GM21526 (cell line): ENCODE measurements at regions not wholly inside any gene's neighbourhood (a gene's known extent, or its start where the extent isn't known, plus 50 kb on each side); places are given as distances from the start of the nearest gene placed in this dataset.

Experiments
- ATAC-seq: cut with Tn5 transposase; IDR thresholded peaks from one replicate; pipeline ENCODE4 v1.9.1; 2021; ENCODE audit warnings: moderate library complexity; ENCODE audit not compliant: unreplicated experiment, low FRiP score

DNA sequence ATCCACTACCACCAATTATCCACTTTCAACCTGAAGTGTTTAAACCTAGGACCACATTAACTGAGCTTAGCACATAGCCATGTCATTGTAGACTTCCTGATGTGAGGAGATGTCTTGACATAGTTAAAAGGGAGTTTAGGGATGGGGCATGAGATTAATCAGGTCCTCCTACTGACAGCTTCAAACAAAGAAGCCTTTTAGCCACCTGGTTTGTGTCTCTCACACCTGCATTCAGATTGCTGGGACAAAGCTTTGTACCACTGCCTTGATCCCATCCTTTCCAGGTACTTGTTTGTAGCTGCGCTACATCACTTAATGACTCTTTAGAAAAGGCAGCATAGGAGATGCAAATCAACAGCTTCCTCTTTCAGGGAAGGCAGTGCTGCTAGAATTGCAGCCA, 340.7 kb upstream of the DDHD1 start:
- no peak for ATAC-seq

DNA sequence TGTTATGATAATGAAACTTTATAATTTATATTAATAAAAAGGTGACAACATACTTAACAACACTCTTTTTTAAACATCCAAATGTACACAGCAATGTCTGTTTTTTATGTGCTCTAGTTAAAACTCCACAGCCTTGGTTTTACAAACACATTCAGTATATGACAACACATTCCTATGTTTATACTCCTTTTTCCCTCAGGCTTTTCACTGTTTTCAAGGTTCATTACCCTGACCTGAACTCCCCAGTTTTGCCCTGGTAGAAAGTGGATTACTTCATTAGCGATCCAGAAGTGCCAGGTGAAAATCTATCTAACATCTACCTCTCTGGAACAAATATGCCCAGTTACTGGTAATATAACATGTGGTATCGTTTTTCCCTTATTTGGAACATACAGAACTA, 340.2 kb upstream of the DDHD1 start:
- no peak for ATAC-seq

DNA sequence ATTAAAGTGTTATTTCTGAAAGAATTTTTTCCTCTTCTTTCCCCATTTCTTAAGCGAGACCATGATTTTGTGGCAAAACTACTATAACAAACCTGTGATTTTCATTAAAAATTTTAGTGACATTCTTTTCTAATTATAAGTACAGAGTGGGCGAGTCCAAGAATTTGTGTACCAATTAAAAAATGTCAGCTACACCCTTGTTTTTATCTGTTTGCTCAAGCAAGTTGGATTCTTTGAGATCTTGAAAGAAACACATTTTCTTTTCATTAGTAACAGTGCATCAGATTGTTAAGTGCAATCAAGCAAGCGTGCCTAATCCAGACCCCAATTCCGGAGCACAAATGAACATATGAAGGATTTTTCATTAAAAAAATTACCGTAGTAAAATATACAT, 338.8 kb upstream of the DDHD1 start:
- ATAC-seq, result no peak

- no peak for ATAC-seq
These were observed 338.2 kb upstream of the DDHD1 start for GRCh38 chr14:53491256-53491883.

GRCh38 chr14:53478174-53478573, 325.1 kb upstream of the DDHD1 start:
- no peak for ATAC-seq

DNA sequence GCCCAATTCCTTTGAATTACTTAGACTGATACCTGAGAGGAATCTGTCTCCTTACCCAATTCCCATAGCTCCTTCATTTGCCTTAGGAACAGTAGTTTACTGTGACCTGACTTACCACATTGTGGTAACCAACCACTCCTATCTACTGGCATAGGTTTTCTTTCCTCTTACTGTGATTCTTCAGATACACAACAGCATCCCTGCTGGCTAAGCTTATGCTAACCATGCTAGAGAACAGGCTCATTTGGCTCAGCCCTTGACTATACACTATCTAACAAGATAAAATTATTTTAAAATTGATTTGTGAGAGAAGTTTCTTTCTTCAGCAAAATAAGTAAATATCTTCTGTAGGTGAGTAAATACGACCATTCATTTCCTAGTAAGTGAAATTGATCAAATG, 320.4 kb upstream of the DDHD1 start:
- no peak for ATAC-seq

GRCh38 chr14:53472306-53472705, 319.2 kb upstream of the DDHD1 start:
- ATAC-seq, result no peak

GRCh38 chr14:53470351-53471043, 317.4 kb upstream of the DDHD1 start:
- ATAC-seq, result no peak

GRCh38 chr14:53468876-53469275, 315.8 kb upstream of the DDHD1 start:
- no peak for ATAC-seq

DNA sequence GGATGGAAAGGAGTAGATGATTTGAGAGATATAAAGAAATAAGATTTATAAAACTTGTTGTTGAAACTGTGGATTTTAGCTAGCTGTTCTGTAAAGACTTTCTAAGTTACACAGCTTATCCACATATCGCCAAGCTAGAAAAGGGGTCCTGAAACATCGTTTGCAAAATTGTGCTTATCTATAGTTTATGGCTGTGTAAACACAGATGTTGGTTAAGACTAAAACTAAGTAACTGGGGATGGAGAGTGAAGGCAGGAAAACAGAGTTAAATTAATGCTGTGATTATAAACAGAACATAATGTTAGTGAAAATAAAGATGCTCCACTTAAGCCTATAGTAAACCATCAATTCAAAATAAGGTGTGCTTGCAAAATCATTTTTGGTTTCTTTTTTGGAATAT, 311.3 kb upstream of the DDHD1 start:
- no peak for ATAC-seq

DNA sequence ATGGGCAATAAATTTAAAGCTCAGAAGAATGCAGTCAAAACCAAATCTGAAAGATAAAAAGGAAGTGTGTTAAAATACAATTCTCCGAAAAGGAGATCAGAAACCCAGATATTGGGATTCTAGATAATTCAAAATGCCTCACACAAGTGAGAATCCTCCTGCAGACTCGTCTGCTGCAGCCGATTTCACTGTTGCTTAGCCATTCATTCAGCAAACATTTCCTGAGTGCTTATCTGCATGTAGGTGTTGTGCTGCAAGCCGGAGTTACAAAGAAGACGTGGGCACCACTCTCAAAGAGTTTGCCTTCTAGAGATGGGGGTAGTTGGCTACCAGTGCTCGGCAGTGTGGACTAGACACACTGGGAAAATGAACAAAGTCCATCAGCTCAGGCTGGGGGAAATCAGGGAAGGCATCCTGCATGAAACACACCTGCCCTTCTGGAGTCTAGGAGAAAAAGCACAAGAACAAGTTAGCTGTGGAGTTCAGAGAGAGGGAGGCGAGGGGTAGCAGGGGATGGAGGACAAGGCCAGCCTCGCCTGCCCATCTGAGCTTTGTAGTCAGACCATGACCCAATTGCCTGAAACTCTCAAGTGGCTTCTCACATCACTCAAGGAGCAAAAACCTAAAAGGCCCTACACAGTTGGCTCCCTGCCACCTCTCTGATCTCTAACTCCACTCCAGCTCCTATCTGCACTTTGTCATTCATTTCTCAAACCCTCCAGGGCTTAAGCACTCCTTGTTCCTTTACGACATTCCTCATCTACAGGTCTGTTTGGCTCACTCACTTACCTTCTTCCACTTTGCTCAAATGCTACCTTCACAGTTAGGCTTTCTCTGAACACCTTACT, 310.0 kb upstream of the DDHD1 start:
- ATAC-seq, result no peak

DNA sequence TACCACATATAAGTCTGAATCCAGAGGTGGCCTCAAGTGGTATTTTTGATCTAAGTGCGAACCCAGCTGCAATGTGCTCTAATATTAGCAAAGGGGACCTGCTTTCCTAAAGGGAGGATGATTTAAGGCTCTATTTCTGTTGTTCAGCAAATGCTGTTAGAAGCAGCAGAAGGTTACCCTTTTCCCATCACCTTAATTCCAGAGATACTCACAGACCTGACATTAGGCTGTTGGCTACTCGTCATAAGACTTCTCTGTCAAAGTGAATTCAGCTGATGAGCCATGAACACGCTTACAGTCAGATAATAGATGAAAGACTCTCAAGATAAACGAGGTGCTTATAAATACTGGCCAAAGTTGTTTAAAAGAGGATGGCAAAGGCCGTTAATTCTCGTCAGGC, 308.7 kb upstream of the DDHD1 start:
- ATAC-seq, result no peak

GRCh38 chr14:53460544-53460943, 307.4 kb upstream of the DDHD1 start:
- no peak for ATAC-seq

DNA sequence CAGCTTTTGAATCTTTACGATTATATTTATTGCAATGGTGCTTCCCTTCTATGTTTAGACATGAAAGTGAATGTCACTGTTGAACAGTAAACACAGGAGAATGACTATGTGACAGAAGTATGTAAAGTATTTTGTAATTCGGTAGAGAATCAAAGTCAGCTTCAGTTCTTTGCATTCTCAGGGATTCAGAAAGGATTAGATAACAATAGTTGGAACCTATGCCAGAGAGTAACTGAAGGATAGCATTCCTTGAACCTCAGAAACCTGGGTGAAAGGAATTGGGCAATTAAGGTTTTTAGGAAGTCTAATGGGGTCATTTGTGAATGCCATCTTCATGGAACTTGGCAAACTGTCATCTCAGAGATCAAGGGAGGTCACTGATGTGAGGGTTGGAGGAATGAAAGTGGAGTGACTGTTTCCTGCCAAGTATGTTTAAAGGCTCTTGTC, 305.3 kb upstream of the DDHD1 start:
- ATAC-seq, result no peak

DNA sequence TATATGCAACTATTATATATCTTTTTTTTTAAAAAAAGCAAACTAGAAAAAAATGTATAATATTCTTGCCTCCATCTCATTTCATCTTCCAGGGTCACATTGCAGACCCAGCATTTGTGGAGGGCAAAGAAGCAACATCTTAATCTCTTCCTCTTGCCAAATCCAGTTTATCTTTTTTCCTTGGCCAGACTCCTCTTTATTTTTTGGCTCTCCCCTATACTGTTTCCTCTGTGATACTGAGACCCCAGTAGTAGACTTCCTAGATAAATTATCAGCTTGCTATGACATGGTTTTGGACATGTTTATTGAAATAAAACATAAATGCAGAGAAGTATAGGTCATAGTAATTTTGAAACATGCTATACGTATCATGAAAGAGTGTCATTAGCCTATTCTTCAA, 303.8 kb upstream of the DDHD1 start:
- no peak for ATAC-seq

GRCh38 chr14:53452005-53452673, 299.0 kb upstream of the DDHD1 start:
- ATAC-seq, result no peak

DNA sequence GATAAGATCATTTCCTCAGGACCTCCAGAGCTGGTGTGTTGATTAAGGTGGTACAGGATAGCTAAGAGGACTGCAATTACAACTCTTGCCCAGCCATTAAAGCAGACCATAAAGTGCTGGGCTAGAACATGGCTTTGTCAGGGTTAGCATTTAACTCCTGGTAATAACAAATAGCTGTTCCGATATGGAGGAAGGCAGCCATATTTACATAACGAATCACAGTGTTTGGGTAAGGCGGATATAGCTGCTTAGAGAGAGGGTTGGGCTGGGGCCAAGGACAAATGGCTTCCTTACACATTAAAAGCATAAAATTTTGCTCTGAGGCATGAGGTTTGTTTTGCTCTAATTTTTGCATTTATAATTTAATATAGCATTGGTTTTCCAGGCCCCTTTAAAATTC, 297.7 kb upstream of the DDHD1 start:
- ATAC-seq, result no peak

- ATAC-seq, result no peak
These were observed 295.6 kb upstream of the DDHD1 start for GRCh38 chr14:53448682-53449081.

- no peak for ATAC-seq
These were observed 291.7 kb upstream of the DDHD1 start for GRCh38 chr14:53444677-53445312.

DNA sequence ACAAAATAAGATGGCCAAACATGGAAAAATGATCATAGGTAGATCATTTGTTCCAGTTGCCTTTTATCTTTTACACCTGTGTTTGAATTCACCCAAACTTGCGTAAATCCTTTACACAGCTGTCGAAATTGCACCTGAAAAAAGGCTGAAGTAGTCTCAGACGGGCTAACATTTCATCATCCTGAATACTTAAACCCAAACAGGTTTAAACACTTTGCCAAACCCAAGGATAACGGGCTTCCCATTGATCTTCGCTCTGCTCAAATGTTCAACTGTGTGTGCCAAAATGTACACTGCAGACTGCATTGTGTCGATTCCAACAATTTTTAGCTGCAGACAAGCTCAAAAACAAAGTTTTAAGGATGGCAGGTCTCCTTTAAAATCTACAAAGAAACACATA, 288.7 kb upstream of the DDHD1 start:
- no peak for ATAC-seq

GRCh38 chr14:53437858-53438257, 284.7 kb upstream of the DDHD1 start:
- ATAC-seq, result no peak
